Vagina (tissue), 2 donors: ENCODE measurements at regions not wholly inside any gene's neighbourhood (a gene's known extent, or its start where the extent isn't known, plus 50 kb on each side); places are given as distances from the start of the nearest gene placed in this dataset.

Experiments used
- CTCF ChIP-seq, 3 experiments: fragments of 450-650 bp in 2 of 3; fragments of 200-600 bp in 1 of 3; sonication (generic) in 1 of 3; IDR thresholded peaks; one replicate each; pipeline ENCODE4 v1.5.1; 2017 to 2019; ENCODE audit warnings: antibody characterized with exemption in 3 of 3, mild to moderate bottlenecking in 2 of 3, moderate library complexity in 2 of 3
- POLR2A ChIP-seq, 2 donors: fragments of 450-650 bp; IDR thresholded peaks; one replicate each; pipeline ENCODE4 v1.6.1; 2017; ENCODE audit warnings: antibody characterized with exemption in 2 of 2, mild to moderate bottlenecking in 2 of 2, moderate library complexity in 2 of 2
- POLR2AphosphoS5 ChIP-seq, 2 donors: sonication (generic); formaldehyde crosslinking; IDR thresholded peaks; one replicate each; pipeline ENCODE4 v1.9.0; 2017; ENCODE audit warnings: antibody characterized with exemption in 2 of 2, mild to moderate bottlenecking in 2 of 2, low read depth in 1 of 2; ENCODE audit not compliant: insufficient read depth in 1 of 2

DNA sequence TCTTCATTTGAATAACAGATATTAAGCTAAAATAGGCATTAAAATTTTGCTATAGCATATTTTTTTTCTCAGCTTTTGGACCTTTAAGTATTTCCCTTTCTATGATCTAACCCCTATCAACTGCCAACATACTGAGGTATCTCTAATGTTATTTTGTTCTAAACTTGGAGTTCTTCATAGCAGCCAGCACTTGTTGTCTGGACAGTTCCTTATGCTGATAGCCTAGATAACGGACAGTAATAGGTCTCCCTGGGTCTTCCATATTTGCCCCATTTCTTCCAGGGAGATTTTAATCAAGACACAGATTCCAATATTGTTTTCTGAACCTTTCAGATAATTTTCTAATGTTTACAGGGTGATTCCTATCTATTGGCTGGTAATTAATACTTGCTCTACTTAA lies 475.8 kb upstream of the MAP2 start:
- TF ChIP-seq CTCF (IDR thresholded peaks at IDR 0.05) (no peak), POLR2A (IDR thresholded peaks at IDR 0.05) (no peak), POLR2AphosphoS5 (IDR thresholded peaks at IDR 0.05; ENCODE audit: insufficient read depth in 1 of 2, low read depth in 1 of 2) (no peak)
